ENCODE measurements at regions not wholly inside any gene's neighbourhood (a gene's known extent, or its start where the extent isn't known, plus 50 kb on each side); places are given as distances from the start of the nearest gene placed in this dataset.

GRCh38 chr21:23725576-23725975 lies 1881.7 kb downstream of the MRPL39 start:
- no peak overlapping the region for H4K8ac ChIP-seq (ENCODE audit: extremely low read depth, insufficient read depth, low read length)
- H3K4me3 ChIP-seq (ENCODE audit: extremely low read depth in 1 of 4, insufficient read depth in 2 of 4, low read depth in 3 of 4, low read length in 4 of 4) = no peak overlapping the region
- H3K79me2 ChIP-seq (ENCODE audit: control insufficient read depth in 1 of 2, insufficient read depth in 2 of 2, low read length in 2 of 2) = no peaks in the 10 kb centered on the region
- ChIA-PET CTCF (ENCODE audit: partially characterized antibody) (interaction anchor here (0.8 to 2.0 kb wide), 13 partner anchors 9 to 325 kb away, joined by 3 to 14 read pairs (median 3); no protein-coding TSS in a partner anchor), POLR2A (ENCODE audit: partially characterized antibody) (no interaction called here)
- no peaks in the 10 kb centered on the region for H3K27me3 ChIP-seq (replicated peaks in 1 of 4; ENCODE audit: control insufficient read depth in 3 of 4, extremely low read depth in 1 of 4, insufficient read depth in 3 of 4, low read length in 3 of 4)
- no peaks in the 10 kb centered on the region for H3K9me3 ChIP-seq (ENCODE audit: insufficient read depth in 2 of 2, low read depth in 1 of 2, low read length in 1 of 2)
- no peak overlapping the region for H3K27ac ChIP-seq (ENCODE audit: low read depth, low read length)
- H3K23me2 ChIP-seq (ENCODE audit: low read depth, low read length) = no peaks in the 10 kb centered on the region
- H2BK15ac ChIP-seq (ENCODE audit: low read length) = no peak overlapping the region
- DNase-seq (ENCODE audit: low read depth in 1 of 2, low spot score in 2 of 2) (no peak), FAIRE-seq (peak; percentile 45)
- no peak overlapping the region for H3K4ac ChIP-seq (replicated peaks; ENCODE audit: insufficient read length, low read depth, low read length)
- no peak overlapping the region for H3K4me2 ChIP-seq (ENCODE audit: insufficient read depth in 1 of 2, low read depth in 2 of 2, low read length in 2 of 2)
- no peak overlapping the region for H3K56ac ChIP-seq (replicated peaks; ENCODE audit: insufficient read length, low read depth, low read length)
- no peak overlapping the region for H2BK120ac ChIP-seq (replicated peaks; ENCODE audit: low read depth, low read length)
- no peak overlapping the region for H4K5ac ChIP-seq (ENCODE audit: insufficient read length, low read depth, low read length)
- no peak overlapping the region for H3K14ac ChIP-seq (ENCODE audit: insufficient read length)
- no peaks in the 10 kb centered on the region for H3K79me1 ChIP-seq (ENCODE audit: low read depth, low read length)
- TF ChIP-seq JUN (IDR thresholded peaks at IDR 0.05; ENCODE audit: low read depth, low read length) (no peak), TCF12 (IDR thresholded peaks at IDR 0.05; ENCODE audit: low read depth, low read length) (no peak), E2F6 (IDR thresholded peaks at IDR 0.05) (no peak), ASH2L (IDR thresholded peaks at IDR 0.05; ENCODE audit: low read length) (no peak), RAD21 (IDR thresholded peaks at IDR 0.05 in 1 of 2, conservative IDR thresholded peaks at IDR 0.05 in 1 of 2; ENCODE audit: low read depth in 2 of 2, low read length in 2 of 2) (peak; percentile 61 to 76)
- TF ChIP-seq, protein P1, sequence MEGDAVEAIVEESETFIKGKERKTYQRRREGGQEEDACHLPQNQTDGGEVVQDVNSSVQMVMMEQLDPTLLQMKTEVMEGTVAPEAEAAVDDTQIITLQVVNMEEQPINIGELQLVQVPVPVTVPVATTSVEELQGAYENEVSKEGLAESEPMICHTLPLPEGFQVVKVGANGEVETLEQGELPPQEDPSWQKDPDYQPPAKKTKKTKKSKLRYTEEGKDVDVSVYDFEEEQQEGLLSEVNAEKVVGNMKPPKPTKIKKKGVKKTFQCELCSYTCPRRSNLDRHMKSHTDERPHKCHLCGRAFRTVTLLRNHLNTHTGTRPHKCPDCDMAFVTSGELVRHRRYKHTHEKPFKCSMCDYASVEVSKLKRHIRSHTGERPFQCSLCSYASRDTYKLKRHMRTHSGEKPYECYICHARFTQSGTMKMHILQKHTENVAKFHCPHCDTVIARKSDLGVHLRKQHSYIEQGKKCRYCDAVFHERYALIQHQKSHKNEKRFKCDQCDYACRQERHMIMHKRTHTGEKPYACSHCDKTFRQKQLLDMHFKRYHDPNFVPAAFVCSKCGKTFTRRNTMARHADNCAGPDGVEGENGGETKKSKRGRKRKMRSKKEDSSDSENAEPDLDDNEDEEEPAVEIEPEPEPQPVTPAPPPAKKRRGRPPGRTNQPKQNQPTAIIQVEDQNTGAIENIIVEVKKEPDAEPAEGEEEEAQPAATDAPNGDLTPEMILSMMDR (IDR thresholded peaks at IDR 0.05; ENCODE audit: control extremely low read depth in 1 of 3, insufficient read depth in 1 of 3, low read depth in 1 of 3, low read length in 3 of 3) = peak in 2 of 3 experiments; percentile 23 to 46; a peak in 2 of 4 replicates
- no peak overlapping the region for H2AK5ac ChIP-seq (ENCODE audit: low read depth, low read length)
- H2BK5ac ChIP-seq (ENCODE audit: low read depth, low read length) = no peak overlapping the region
- no peak overlapping the region for H3K23ac ChIP-seq (ENCODE audit: insufficient read length)
- 75% methylated on average over 3 of the region's 3 CpGs; no CpG with 5 or more reads in 1 of the 2 experiments for WGBS, 2 experiments (ENCODE audit: extremely low coverage in 1 of 2, insufficient coverage in 1 of 2, insufficient read length in 1 of 2, insufficient replicate concordance in 2 of 2, low coverage in 1 of 2, low lambda C conversion rate in 2 of 2, missing lambda C conversion rate in 1 of 2)
- no peaks in the 10 kb centered on the region for H3K4me1 ChIP-seq (replicated peaks in 1 of 4; ENCODE audit: control insufficient read depth in 3 of 4, insufficient read depth in 4 of 4, low read length in 3 of 4)
- no peak overlapping the region for H4K91ac ChIP-seq (replicated peaks; ENCODE audit: insufficient read length, low read length)
- H3K18ac ChIP-seq (ENCODE audit: extremely low read depth, low read length) = no peak overlapping the region
- H3K36me3 ChIP-seq (ENCODE audit: control insufficient read depth in 2 of 4, insufficient read depth in 4 of 4, low read length in 3 of 4) = no peaks in the 10 kb centered on the region
- H2BK12ac ChIP-seq (ENCODE audit: low read depth, low read length) = no peak overlapping the region
- H2BK20ac ChIP-seq (ENCODE audit: low read length) = no peak overlapping the region
- no peaks in the 10 kb centered on the region for H4K20me1 ChIP-seq (replicated peaks in 1 of 2; ENCODE audit: control insufficient read depth in 1 of 2, insufficient read depth in 2 of 2, low read length in 2 of 2)
- H2AFZ ChIP-seq (ENCODE audit: low read length) = no peak overlapping the region
- H3K9ac ChIP-seq (replicated peaks in 1 of 4; ENCODE audit: extremely low read depth in 1 of 4, low read depth in 3 of 4, low read length in 3 of 4) = no peak overlapping the region
